Chondrocyte (in vitro differentiated cells): ENCODE measurements at regions not wholly inside any gene's neighbourhood (a gene's known extent, or its start where the extent isn't known, plus 50 kb on each side); places are given as distances from the start of the nearest gene placed in this dataset.

ENCODE experiments used
- DNase-seq: peaks from one replicate; pipeline ENCODE4 v3.0.0; 2021; ENCODE audit warnings: mixed read lengths, low spot score
- H3K27ac Mint-ChIP-seq: one replicate; pipeline ENCODE4 v1.8.0; 2021; ENCODE audit warnings: mild to moderate bottlenecking, moderate library complexity, mixed read lengths; ENCODE audit not compliant: unreplicated experiment
- H3K27me3 Mint-ChIP-seq: 2 replicates; pipeline ENCODE4 v1.8.0; 2021; ENCODE audit warnings: low read depth, mixed read lengths
- H3K36me3 Mint-ChIP-seq: 2 replicates; pipeline ENCODE4 v1.8.0; 2021; ENCODE audit warnings: low read depth, mixed read lengths
- H3K4me1 Mint-ChIP-seq: 2 replicates; pipeline ENCODE4 v1.8.0; 2021; ENCODE audit warnings: low read depth, mild to moderate bottlenecking, mixed read lengths
- H3K4me3 Mint-ChIP-seq: one replicate; pipeline ENCODE4 v1.8.0; 2021; ENCODE audit warnings: mild to moderate bottlenecking, moderate library complexity, mixed read lengths; ENCODE audit not compliant: unreplicated experiment
- H3K9me3 Mint-ChIP-seq: 2 replicates; pipeline ENCODE4 v1.8.0; 2021; ENCODE audit warnings: low read depth, mixed read lengths
- TF ChIP-seq, protein P1 (sequence below): fragments of 200-600 bp; sonication (generic); IDR thresholded peaks from 2 replicates; pipeline ENCODE4 v1.5.0; 2021; ENCODE audit warnings: antibody characterized with exemption, mild to moderate bottlenecking, moderate library complexity

DNA sequence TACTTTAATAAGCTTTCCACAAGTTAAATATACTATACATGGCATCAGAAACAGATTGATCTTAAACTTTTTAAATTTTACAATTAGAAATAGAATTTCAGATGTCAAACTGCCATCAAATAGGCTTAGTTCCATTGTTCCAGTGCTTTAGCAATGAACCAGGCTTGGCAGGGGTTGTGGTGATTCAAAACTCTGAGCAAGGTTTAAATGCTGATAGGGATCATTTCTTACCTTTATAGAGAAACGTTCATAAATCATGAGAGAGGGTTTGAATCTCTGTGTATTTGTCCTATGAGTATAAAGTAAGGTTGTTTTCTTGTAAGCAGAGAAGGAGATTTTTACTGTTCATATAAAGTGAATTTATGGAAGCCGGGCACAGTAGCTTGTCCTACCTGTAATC, 794.5 kb upstream of the TBX3 start:
- no peak for DNase-seq
- TF ChIP-seq, protein P1, sequence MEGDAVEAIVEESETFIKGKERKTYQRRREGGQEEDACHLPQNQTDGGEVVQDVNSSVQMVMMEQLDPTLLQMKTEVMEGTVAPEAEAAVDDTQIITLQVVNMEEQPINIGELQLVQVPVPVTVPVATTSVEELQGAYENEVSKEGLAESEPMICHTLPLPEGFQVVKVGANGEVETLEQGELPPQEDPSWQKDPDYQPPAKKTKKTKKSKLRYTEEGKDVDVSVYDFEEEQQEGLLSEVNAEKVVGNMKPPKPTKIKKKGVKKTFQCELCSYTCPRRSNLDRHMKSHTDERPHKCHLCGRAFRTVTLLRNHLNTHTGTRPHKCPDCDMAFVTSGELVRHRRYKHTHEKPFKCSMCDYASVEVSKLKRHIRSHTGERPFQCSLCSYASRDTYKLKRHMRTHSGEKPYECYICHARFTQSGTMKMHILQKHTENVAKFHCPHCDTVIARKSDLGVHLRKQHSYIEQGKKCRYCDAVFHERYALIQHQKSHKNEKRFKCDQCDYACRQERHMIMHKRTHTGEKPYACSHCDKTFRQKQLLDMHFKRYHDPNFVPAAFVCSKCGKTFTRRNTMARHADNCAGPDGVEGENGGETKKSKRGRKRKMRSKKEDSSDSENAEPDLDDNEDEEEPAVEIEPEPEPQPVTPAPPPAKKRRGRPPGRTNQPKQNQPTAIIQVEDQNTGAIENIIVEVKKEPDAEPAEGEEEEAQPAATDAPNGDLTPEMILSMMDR, result no peak
- no peaks in the 10 kb centered on the region for H3K4me1 Mint-ChIP-seq
- H3K4me3 Mint-ChIP-seq, result no peak overlapping the region
- H3K36me3 Mint-ChIP-seq, result no peaks in the 10 kb centered on the region
- no peaks in the 10 kb centered on the region for H3K27me3 Mint-ChIP-seq
- H3K27ac Mint-ChIP-seq, result no peak overlapping the region
- no peaks in the 10 kb centered on the region for H3K9me3 Mint-ChIP-seq

DNA sequence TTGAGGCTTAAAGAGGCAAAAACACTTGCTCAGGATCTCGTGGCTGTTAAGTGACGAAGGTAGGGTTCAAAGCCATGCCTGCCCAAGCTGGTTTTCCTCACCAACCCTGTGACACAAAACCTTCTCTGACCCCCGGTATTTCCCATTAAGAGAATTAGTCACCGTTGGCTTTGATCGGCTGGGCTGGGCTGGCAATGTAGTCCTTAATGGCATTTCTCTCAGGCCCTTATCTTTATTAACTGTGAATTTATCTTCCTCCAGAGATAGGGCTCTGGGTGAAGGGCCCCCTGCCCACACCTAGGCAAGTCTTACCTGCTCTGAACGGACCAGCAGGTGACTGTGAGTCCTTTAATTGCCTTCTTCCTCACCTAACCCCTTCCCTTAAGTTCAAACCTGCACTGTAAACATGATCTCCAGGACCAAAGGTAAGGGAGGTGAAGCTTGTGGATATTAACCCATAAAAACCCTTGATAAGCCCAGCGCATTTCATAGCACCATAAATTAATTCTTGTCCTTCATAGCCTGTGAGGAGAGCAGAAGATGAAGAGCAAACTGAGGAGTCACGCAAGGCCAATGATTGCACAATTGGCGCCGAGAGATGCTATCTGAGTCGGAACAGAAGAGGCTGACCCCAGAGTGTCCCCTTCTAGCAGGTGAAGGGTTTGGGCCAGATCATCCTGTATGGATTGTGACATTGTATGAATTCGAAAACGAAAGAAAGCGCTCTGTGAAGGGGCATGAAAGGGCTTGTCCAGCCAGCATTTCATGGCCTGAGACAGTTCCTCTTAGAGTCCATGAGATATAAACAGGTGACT, 790.8 kb upstream of the TBX3 start:
- Mint-ChIP-seq H3K36me3 (no peaks in the 10 kb centered on the region), H3K4me3 (no peak overlapping the region), H3K27me3 (no peaks in the 10 kb centered on the region), H3K4me1 (no peaks in the 10 kb centered on the region), H3K9me3 (no peaks in the 10 kb centered on the region), H3K27ac (no peak overlapping the region)
- no peak for DNase-seq
- TF ChIP-seq, protein P1, result no peak

DNA sequence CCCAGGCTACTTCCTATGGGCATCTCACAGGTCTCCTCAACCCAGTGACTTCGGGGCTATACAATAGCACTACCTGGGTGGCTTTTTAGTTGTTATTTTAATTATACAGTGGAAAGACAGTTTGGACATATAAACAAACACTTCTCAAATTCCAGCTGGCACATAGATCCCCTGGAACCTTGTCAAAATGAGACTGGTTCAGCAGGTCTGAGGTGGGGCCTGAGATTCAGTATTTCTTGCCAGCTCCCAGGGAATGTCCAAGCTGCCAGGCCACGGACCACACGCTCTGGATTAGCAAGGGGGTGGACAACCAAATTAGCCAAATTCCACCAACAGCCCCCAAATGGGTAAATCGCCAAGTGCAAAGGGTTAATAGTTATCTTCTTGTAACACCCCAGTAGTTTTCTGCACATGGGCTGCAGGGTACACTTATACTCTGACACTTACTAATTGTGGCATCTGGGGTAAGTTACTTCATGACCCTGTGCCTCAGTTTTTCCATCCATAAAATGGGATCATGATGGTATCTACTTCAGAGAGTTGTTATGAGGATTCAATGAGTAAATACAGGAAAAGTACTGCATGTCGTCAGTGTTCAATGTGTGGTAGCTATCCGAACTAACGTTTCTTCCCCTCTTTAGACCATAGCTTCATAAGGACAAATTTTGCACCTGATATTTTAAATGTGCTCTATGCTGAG, 789.4 kb upstream of the TBX3 start:
- no peaks in the 10 kb centered on the region for H3K9me3 Mint-ChIP-seq
- no peak overlapping the region for H3K4me3 Mint-ChIP-seq
- H3K36me3 Mint-ChIP-seq, result no peaks in the 10 kb centered on the region
- no peaks in the 10 kb centered on the region for H3K27me3 Mint-ChIP-seq
- no peaks in the 10 kb centered on the region for H3K4me1 Mint-ChIP-seq
- no peak overlapping the region for H3K27ac Mint-ChIP-seq
- TF ChIP-seq, protein P1, result no peak
- DNase-seq, result no peak

DNA sequence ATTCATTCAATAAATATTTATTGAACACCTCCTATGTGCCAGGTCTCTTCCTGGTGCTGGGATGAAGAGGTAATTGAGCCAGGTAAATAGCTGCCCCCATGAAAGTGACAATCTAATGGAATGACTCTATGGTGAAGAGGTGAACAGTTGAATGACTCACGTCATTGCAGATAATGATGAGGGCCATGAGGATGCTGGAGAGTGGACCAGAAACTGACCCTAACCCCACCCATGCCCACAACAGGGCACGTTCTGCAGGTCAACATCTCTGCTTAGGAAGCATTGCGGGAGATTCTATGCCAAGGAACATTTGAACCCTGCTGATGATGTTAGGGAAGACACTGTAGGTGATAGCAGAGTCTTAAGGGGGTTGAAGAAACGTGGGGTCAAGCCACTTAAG, 788.9 kb upstream of the TBX3 start:
- H3K36me3 Mint-ChIP-seq, result no peaks in the 10 kb centered on the region
- H3K27ac Mint-ChIP-seq, result no peak overlapping the region
- H3K9me3 Mint-ChIP-seq, result no peaks in the 10 kb centered on the region
- H3K4me3 Mint-ChIP-seq, result no peak overlapping the region
- DNase-seq, result no peak
- H3K4me1 Mint-ChIP-seq, result no peaks in the 10 kb centered on the region
- no peaks in the 10 kb centered on the region for H3K27me3 Mint-ChIP-seq
- TF ChIP-seq, protein P1, result no peak

DNA sequence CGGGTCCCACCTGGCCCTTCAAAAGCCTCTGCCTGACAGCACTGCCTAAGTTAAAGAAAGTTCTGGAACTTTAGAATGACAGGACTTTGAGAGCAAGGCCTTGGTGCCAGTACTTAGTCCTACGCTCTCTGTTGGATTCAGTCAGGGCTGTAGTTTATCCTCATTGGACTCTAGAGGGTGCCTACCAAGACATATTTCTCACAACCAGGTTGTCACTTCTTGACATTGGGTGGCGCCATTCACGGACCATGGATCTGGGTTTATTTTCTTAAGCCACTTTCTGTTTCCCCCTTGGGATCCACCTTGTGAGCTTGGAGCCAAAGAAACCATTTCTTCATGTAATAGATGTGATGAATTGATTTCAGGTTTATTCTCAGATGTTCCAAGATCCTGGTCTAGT, 787.0 kb upstream of the TBX3 start:
- Mint-ChIP-seq H3K36me3 (no peaks in the 10 kb centered on the region), H3K4me1 (no peaks in the 10 kb centered on the region), H3K9me3 (no peaks in the 10 kb centered on the region), H3K27ac (no peak overlapping the region), H3K27me3 (no peaks in the 10 kb centered on the region), H3K4me3 (no peak overlapping the region)
- DNase-seq, result no peak
- TF ChIP-seq, protein P1, result no peak
